GM12878 (cell line): ENCODE measurements at regions not wholly inside any gene's neighbourhood (a gene's known extent, or its start where the extent isn't known, plus 50 kb on each side); places are given as distances from the start of the nearest gene placed in this dataset.

Experiments
- EGR1 ChIP-seq, 2 experiments: IDR thresholded peaks; 1 replicate in 1 of 2; 2 replicates in 1 of 2; pipeline ENCODE4 v1.6.1; 2011 to 2012; ENCODE audit warnings: low read depth in 2 of 2, low read length in 2 of 2, borderline replicate concordance in 1 of 2, mild to moderate bottlenecking in 1 of 2, moderate library complexity in 1 of 2
- NFXL1 ChIP-seq: fragments of 450-650 bp; IDR thresholded peaks from 2 replicates; pipeline ENCODE4 v1.6.1; 2017; ENCODE audit warnings: antibody characterized with exemption, mild to moderate bottlenecking, borderline replicate concordance

DNA sequence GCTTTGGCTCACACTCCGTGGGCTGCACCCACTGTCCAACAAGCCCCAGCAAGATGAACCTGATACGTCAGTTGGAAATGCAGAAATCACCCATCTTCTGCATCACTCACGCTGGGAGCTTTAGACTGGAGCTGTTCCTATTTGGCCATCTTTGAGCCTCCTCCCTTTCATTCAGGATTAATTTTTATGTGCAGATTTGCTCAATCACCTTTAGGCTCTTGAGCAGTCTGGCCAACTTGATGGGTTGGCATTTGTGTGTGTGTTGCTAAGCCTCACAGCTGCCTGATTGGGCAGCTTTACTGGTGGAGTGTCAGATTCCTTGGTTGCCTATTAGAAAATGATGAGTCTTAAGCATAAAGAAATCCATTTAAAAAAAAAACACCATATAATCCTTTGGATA is 236.1 kb downstream of the KIF20B start:
- TF ChIP-seq NFXL1, result no peak
- no peak for TF ChIP-seq EGR1 (IDR thresholded peaks at IDR 0.05; ENCODE audit: borderline replicate concordance in 1 of 2, low read depth in 2 of 2, low read length in 2 of 2)
